Tibial artery (tissue), 4 donors: ENCODE measurements at regions not wholly inside any gene's neighbourhood (a gene's known extent, or its start where the extent isn't known, plus 50 kb on each side); places are given as distances from the start of the nearest gene placed in this dataset.

Source experiments
- DNase-seq, 2 donors: peaks; one replicate each; pipeline ENCODE4 v3.0.0-alpha.2; 2019
- H3K27ac ChIP-seq, 2 donors: fragments of 200-600 bp; sonication (generic) in 1 of 2; 1 replicate in 1 of 2; 2 replicates in 1 of 2; pipeline ENCODE4 v1.5.1; 2018 to 2019; ENCODE audit warnings: mild to moderate bottlenecking in 1 of 2
- H3K27me3 ChIP-seq, 2 donors: fragments of 200-600 bp; sonication (generic) in 1 of 2; one replicate each; pipeline versions ENCODE4 v1.5.1 to v1.6.0; 2016 to 2019
- H3K36me3 ChIP-seq, 3 donors: fragments of 200-600 bp; sonication (generic) in 2 of 3; one replicate each; pipeline ENCODE4 v1.5.1; 2016 to 2019; ENCODE audit warnings: mild to moderate bottlenecking in 2 of 3
- H3K4me1 ChIP-seq, 4 donors: fragments of 200-600 bp; sonication (generic) in 2 of 4; 1 replicate in 3 of 4; 2 replicates in 1 of 4; pipeline ENCODE4 v1.5.1; 2016 to 2019
- H3K4me3 ChIP-seq, 2 donors: fragments of 200-600 bp; sonication (generic) in 1 of 2; 1 replicate in 1 of 2; 2 replicates in 1 of 2; pipeline ENCODE4 v1.5.1; 2018 to 2019; ENCODE audit warnings: mild to moderate bottlenecking in 2 of 2
- H3K9me3 ChIP-seq, 3 donors: fragments of 200-600 bp; sonication (generic) in 1 of 3; one replicate each; pipeline ENCODE4 v1.5.1; 2016 to 2019
- CTCF ChIP-seq, 2 experiments: fragments of 200-600 bp in 1 of 2; fragments of 450-650 bp in 1 of 2; IDR thresholded peaks; one replicate each; pipeline ENCODE4 v1.5.1; 2017 to 2019; ENCODE audit warnings: antibody characterized with exemption in 2 of 2, mild to moderate bottlenecking in 1 of 2, moderate library complexity in 1 of 2
- intact Hi-C: fragments of 100-400 bp; cut with DNase I; formaldehyde crosslinking; loops from one replicate; pipeline ENCODE4 v1.15.0; 2023; ENCODE audit warnings: low total_unique reads

- no peaks in the 10 kb centered on the region for H3K36me3 ChIP-seq
- H3K4me1 ChIP-seq, result no peaks in the 10 kb centered on the region
- H3K27ac ChIP-seq, result no peak overlapping the region
- no peaks in the 10 kb centered on the region for H3K27me3 ChIP-seq
- H3K9me3 ChIP-seq, result no peaks in the 10 kb centered on the region
- TF ChIP-seq CTCF (IDR thresholded peaks at IDR 0.05), result no peak
- no peak overlapping the region for H3K4me3 ChIP-seq
- intact Hi-C loops, result no loop called here
- DNase-seq, result no peak
These were observed 162.9 kb upstream of the SLC25A13 start for GRCh38 chr7:96484845-96485244.

GRCh38 chr7:96484091-96484490, 162.2 kb upstream of the SLC25A13 start:
- Histone ChIP-seq H3K27ac (no peak overlapping the region), H3K36me3 (no peaks in the 10 kb centered on the region), H3K9me3 (no peaks in the 10 kb centered on the region), H3K4me3 (no peak overlapping the region), H3K4me1 (no peaks in the 10 kb centered on the region), H3K27me3 (no peaks in the 10 kb centered on the region)
- intact Hi-C loops, result no loop called here
- DNase-seq, result no peak
- TF ChIP-seq CTCF (IDR thresholded peaks at IDR 0.05), result no peak

- Histone ChIP-seq H3K4me1 (no peaks in the 10 kb centered on the region), H3K9me3 (no peaks in the 10 kb centered on the region), H3K27ac (no peak overlapping the region), H3K36me3 (no peaks in the 10 kb centered on the region), H3K27me3 (no peaks in the 10 kb centered on the region), H3K4me3 (no peak overlapping the region)
- no peak for DNase-seq
- intact Hi-C loops, result no loop called here
- no peak for TF ChIP-seq CTCF (IDR thresholded peaks at IDR 0.05)
These were observed 159.9 kb upstream of the SLC25A13 start for GRCh38 chr7:96481796-96482195.

- H3K27ac ChIP-seq, result no peak overlapping the region
- no peak overlapping the region for H3K4me3 ChIP-seq
- H3K9me3 ChIP-seq, result no peaks in the 10 kb centered on the region
- intact Hi-C loops, result no loop called here
- H3K4me1 ChIP-seq, result no peaks in the 10 kb centered on the region
- H3K27me3 ChIP-seq, result no peaks in the 10 kb centered on the region
- TF ChIP-seq CTCF (IDR thresholded peaks at IDR 0.05), result no peak
- H3K36me3 ChIP-seq, result no peaks in the 10 kb centered on the region
- no peak for DNase-seq
These were observed 157.2 kb upstream of the SLC25A13 start for GRCh38 chr7:96479015-96479645.

- H3K36me3 ChIP-seq, result no peaks in the 10 kb centered on the region
- H3K4me1 ChIP-seq, result no peaks in the 10 kb centered on the region
- DNase-seq, result no peak
- intact Hi-C loops, result no loop called here
- no peak overlapping the region for H3K4me3 ChIP-seq
- no peak for TF ChIP-seq CTCF (IDR thresholded peaks at IDR 0.05)
- no peaks in the 10 kb centered on the region for H3K9me3 ChIP-seq
- no peak overlapping the region for H3K27ac ChIP-seq
- H3K27me3 ChIP-seq, result no peaks in the 10 kb centered on the region
These were observed 149.7 kb upstream of the SLC25A13 start for GRCh38 chr7:96471606-96472005.

GRCh38 chr7:96452146-96452545, 130.2 kb upstream of the SLC25A13 start:
- Histone ChIP-seq H3K4me3 (no peak overlapping the region), H3K27ac (no peak overlapping the region), H3K4me1 (no peaks in the 10 kb centered on the region), H3K27me3 (no peaks in the 10 kb centered on the region), H3K36me3 (no peaks in the 10 kb centered on the region), H3K9me3 (no peaks in the 10 kb centered on the region)
- TF ChIP-seq CTCF (IDR thresholded peaks at IDR 0.05), result no peak
- intact Hi-C loops, result no loop called here
- DNase-seq, result no peak
